ENCODE measurements at regions not wholly inside any gene's neighbourhood (a gene's known extent, or its start where the extent isn't known, plus 50 kb on each side); places are given as distances from the start of the nearest gene placed in this dataset.

DNA sequence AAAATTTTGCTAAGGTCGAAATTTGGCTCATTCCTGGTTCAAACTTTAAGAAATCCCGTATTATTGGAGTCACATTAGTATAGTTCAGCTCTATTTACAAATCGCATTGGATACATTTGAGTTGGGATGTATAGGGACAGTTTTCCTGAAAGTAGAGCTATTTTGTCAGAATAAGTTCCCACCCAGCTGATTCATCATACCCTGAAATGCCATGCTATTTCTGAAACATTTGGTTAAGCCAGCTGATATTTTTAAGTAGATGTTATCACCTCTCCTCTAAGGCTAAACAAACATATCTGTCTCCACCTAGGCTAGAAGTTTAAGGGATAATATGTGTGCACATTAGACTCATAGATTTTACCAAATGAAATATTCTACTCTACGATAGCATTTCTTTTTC, 226.2 kb upstream of the ARGLU1 start:
- TF ChIP-seq, protein P1, sequence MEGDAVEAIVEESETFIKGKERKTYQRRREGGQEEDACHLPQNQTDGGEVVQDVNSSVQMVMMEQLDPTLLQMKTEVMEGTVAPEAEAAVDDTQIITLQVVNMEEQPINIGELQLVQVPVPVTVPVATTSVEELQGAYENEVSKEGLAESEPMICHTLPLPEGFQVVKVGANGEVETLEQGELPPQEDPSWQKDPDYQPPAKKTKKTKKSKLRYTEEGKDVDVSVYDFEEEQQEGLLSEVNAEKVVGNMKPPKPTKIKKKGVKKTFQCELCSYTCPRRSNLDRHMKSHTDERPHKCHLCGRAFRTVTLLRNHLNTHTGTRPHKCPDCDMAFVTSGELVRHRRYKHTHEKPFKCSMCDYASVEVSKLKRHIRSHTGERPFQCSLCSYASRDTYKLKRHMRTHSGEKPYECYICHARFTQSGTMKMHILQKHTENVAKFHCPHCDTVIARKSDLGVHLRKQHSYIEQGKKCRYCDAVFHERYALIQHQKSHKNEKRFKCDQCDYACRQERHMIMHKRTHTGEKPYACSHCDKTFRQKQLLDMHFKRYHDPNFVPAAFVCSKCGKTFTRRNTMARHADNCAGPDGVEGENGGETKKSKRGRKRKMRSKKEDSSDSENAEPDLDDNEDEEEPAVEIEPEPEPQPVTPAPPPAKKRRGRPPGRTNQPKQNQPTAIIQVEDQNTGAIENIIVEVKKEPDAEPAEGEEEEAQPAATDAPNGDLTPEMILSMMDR (conservative IDR thresholded peaks at IDR 0.05; ENCODE audit: low read depth, low read length): no peak
- TF ChIP-seq EZH2 (IDR thresholded peaks at IDR 0.05; ENCODE audit: low read length, unreplicated experiment): no peak

Measured in PC-3 (cell line).